Body of pancreas (tissue), 4 donors: ENCODE measurements at regions not wholly inside any gene's neighbourhood (a gene's known extent, or its start where the extent isn't known, plus 50 kb on each side); places are given as distances from the start of the nearest gene placed in this dataset.

Source experiments
- ATAC-seq: fragments of 150-250 bp; one replicate; pipeline ENCODE4 v1.9.1; 2016
- DNase-seq, 4 donors: peaks; one replicate each; pipeline ENCODE4 v3.0.0-alpha.2; 2019
- H3K27ac ChIP-seq, 4 donors: fragments of 200-600 bp; sonication (generic); 1 replicate in 3 of 4; 2 replicates in 1 of 4; pipeline versions ENCODE4 v1.5.1 to v1.6.1; 2016 to 2019; ENCODE audit warnings: mild to moderate bottlenecking in 1 of 4, mixed read lengths in 1 of 4, moderate library complexity in 1 of 4
- H3K27me3 ChIP-seq, 2 donors: fragments of 200-600 bp; sonication (generic); one replicate each; pipeline ENCODE4 v1.6.0; 2016; ENCODE audit warnings: mild to moderate bottlenecking in 1 of 2
- H3K36me3 ChIP-seq, 2 donors: fragments of 200-600 bp; sonication (generic); replicated peaks in 1 of 2; 2 replicates each; pipeline ENCODE4 v1.5.1; 2016; ENCODE audit warnings: low read depth in 2 of 2; ENCODE audit not compliant: insufficient read depth in 1 of 2
- H3K4me1 ChIP-seq: fragments of 200-600 bp; sonication (generic); one replicate; pipeline ENCODE4 v1.6.0; 2016
- H3K4me3 ChIP-seq, 2 donors: fragments of 200-600 bp; sonication (generic); 1 replicate in 1 of 2; 2 replicates in 1 of 2; pipeline ENCODE4 v1.5.1; 2016 to 2019
- H3K9me3 ChIP-seq, 3 donors: fragments of 200-600 bp; sonication (generic); 1 replicate in 2 of 3; 2 replicates in 1 of 3; pipeline ENCODE4 v1.5.1; 2016
- POLR2A ChIP-seq, 3 donors: fragments of 450-650 bp; IDR thresholded peaks; one replicate each; pipeline ENCODE4 v1.6.1; 2016; ENCODE audit warnings: antibody characterized with exemption in 3 of 3, mild to moderate bottlenecking in 2 of 3
- WGBS, 2 donors: methylation state at CpG; one replicate each; pipeline ENCODE4 v1.1.5; 2017; 5-methylcytosine and 5-hydroxymethylcytosine counted together
- intact Hi-C: fragments of 100-400 bp; cut with DNase I; formaldehyde crosslinking; loops from one replicate; pipeline ENCODE4 v1.15.1; 2023
- TF ChIP-seq, protein P1 (sequence below), 7 experiments: fragments of 450-650 bp in 4 of 7; fragments of 200-600 bp in 3 of 7; sonication (generic) in 3 of 7; IDR thresholded peaks; one replicate each; pipeline ENCODE4 v1.5.1; 2016 to 2019; ENCODE audit warnings: antibody characterized with exemption in 7 of 7

GRCh38 chr14:97346675-97347074 is 549.5 kb downstream of the VRK1 start:
- H3K36me3 ChIP-seq: no peaks in the 10 kb centered on the region
- TF ChIP-seq, protein P1, sequence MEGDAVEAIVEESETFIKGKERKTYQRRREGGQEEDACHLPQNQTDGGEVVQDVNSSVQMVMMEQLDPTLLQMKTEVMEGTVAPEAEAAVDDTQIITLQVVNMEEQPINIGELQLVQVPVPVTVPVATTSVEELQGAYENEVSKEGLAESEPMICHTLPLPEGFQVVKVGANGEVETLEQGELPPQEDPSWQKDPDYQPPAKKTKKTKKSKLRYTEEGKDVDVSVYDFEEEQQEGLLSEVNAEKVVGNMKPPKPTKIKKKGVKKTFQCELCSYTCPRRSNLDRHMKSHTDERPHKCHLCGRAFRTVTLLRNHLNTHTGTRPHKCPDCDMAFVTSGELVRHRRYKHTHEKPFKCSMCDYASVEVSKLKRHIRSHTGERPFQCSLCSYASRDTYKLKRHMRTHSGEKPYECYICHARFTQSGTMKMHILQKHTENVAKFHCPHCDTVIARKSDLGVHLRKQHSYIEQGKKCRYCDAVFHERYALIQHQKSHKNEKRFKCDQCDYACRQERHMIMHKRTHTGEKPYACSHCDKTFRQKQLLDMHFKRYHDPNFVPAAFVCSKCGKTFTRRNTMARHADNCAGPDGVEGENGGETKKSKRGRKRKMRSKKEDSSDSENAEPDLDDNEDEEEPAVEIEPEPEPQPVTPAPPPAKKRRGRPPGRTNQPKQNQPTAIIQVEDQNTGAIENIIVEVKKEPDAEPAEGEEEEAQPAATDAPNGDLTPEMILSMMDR (IDR thresholded peaks at IDR 0.05): no peak
- no peak for TF ChIP-seq POLR2A (IDR thresholded peaks at IDR 0.05)
- WGBS, 2 donors: 65 to 86% methylated on average over 3 of the region's 3 CpGs
- intact Hi-C loops: no loop called here
- H3K27me3 ChIP-seq: no peaks in the 10 kb centered on the region
- no peak for ATAC-seq
- H3K9me3 ChIP-seq: no peaks in the 10 kb centered on the region
- no peak for DNase-seq
- no peak overlapping the region for H3K4me3 ChIP-seq
- peaks cover 12% of the 10 kb centered on the region for H3K4me1 ChIP-seq
- no peak overlapping the region for H3K27ac ChIP-seq

DNA sequence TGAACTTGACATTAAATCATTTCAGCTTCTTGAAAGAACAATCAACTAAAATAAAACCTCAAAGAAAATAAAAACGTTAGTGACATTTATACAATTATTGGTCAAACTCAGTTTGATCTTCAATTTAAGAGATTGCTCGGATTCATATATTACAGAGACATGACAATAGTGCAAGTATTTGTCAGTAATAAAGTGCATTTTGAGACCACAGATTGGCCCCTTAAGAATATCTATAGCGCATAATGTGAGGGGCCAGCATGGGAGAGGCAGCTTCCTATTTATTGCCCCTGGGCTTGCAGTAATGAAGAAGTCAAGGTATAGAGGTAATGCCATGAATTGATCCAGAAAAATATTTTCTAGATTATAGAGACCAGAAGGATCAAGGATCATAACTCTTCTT is 552.3 kb downstream of the VRK1 start:
- Histone ChIP-seq H3K4me3 (no peak overlapping the region), H3K4me1 (peaks cover 12% of the 10 kb centered on the region), H3K9me3 (no peaks in the 10 kb centered on the region), H3K36me3 (no peaks in the 10 kb centered on the region), H3K27ac (no peak overlapping the region), H3K27me3 (no peaks in the 10 kb centered on the region)
- no peak for TF ChIP-seq POLR2A (IDR thresholded peaks at IDR 0.05)
- TF ChIP-seq, protein P1 (IDR thresholded peaks at IDR 0.05): no peak
- 44% methylated on average over 3 of the region's 3 CpGs for WGBS, 2 donors
- DNase-seq (no peak), ATAC-seq (no peak)
- intact Hi-C loops: no loop called here

- Histone ChIP-seq H3K27ac (no peak overlapping the region), H3K9me3 (no peaks in the 10 kb centered on the region), H3K4me1 (peaks cover 12% of the 10 kb centered on the region), H3K36me3 (no peaks in the 10 kb centered on the region), H3K27me3 (no peaks in the 10 kb centered on the region), H3K4me3 (no peak overlapping the region)
- TF ChIP-seq, protein P1 (IDR thresholded peaks at IDR 0.05): no peak
- no peak for TF ChIP-seq POLR2A (IDR thresholded peaks at IDR 0.05)
- ATAC-seq (no peak), DNase-seq (no peak)
- intact Hi-C loops: no loop called here
- WGBS, 2 donors: 86 to 87% methylated on average over 3 of the region's 3 CpGs
Observed at GRCh38 chr14:97349946-97350345, 552.8 kb downstream of the VRK1 start.

DNA sequence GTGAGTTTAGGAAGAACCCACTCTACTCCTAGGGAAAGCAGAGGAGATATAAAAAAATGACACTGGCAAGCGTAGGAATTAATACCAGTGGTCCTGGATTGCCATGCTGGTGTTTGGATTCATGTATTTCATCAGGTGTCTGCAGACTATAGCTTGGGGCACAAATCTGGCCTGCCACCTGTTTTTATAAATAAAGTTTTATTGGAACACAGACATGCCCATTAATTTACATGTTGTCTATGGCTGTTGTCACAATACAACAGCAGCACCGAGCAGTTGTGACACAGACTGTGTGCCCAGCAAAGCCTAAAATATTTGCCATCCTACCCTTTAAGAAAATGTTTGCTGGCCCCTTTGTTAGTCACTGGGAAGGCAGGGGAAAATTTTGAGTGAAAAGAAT is 553.2 kb downstream of the VRK1 start:
- Histone ChIP-seq H3K4me1 (peaks cover 12% of the 10 kb centered on the region), H3K27me3 (no peaks in the 10 kb centered on the region), H3K9me3 (no peaks in the 10 kb centered on the region), H3K27ac (no peak overlapping the region), H3K4me3 (no peak overlapping the region), H3K36me3 (no peaks in the 10 kb centered on the region)
- intact Hi-C loops: no loop called here
- ATAC-seq: no peak
- DNase-seq: no peak
- 79 to 90% methylated on average over 2 of the region's 2 CpGs for WGBS, 2 donors
- TF ChIP-seq, protein P1 (IDR thresholded peaks at IDR 0.05): no peak
- TF ChIP-seq POLR2A (IDR thresholded peaks at IDR 0.05): no peak

GRCh38 chr14:97350894-97351731 is 553.9 kb downstream of the VRK1 start:
- Histone ChIP-seq H3K4me3 (no peak overlapping the region), H3K4me1 (peaks cover 12% of the 10 kb centered on the region), H3K27ac (peak overlapping the region in 3 of 4 donors; percentile 63 to 74 (median 67)), H3K36me3 (no peaks in the 10 kb centered on the region), H3K9me3 (no peaks in the 10 kb centered on the region), H3K27me3 (no peaks in the 10 kb centered on the region)
- intact Hi-C loops: no loop called here
- DNase-seq (peak; percentile 26 to 67 (median 34)), ATAC-seq (peak; percentile 62)
- TF ChIP-seq, protein P1 (IDR thresholded peaks at IDR 0.05): no peak
- no peak for TF ChIP-seq POLR2A (IDR thresholded peaks at IDR 0.05)
- WGBS, 2 donors: 25 to 31% methylated on average over 7 of the region's 7 CpGs
